GM12878 (cell line): ENCODE measurements at regions not wholly inside any gene's neighbourhood (a gene's known extent, or its start where the extent isn't known, plus 50 kb on each side); places are given as distances from the start of the nearest gene placed in this dataset.
"Not testable (repeated sequence)": the region's sequence is repeated elsewhere in the genome, so short reads cannot be mapped to it uniquely, and the experiment has no call there.

Experiments
- ATAC-seq: fragments of 200-7000 bp; cut with Tn5 transposase; 3 replicates; pipeline ENCODE4 v1.9.1; 2020; ENCODE audit warnings: mild to moderate bottlenecking, moderate library complexity
- BruUV-seq: library from RNA; stranded (reverse); fragments of 400-500 nt; replicated peaks from 2 replicates; lab custom pipeline; 2021; lab: Mats Ljungman, UMichigan
- CTCF ChIA-PET: fragments of 300-600 bp; sonication (Branson Sonifier 250); formaldehyde crosslinking; extraction: SDS; loops from one replicate; lab custom pipeline; 2021; ENCODE audit warnings: inconsistent platforms; lab: Yijun Ruan, JAX
- POLR2A ChIA-PET: fragments of 350-600 bp; formaldehyde crosslinking; extraction: SDS; loops from one replicate; lab custom pipeline; 2021; ENCODE audit warnings: inconsistent platforms; lab: Charles Lee
- RAD21 ChIA-PET: fragments of 300-600 bp; sonication (Branson Sonifier 250); formaldehyde crosslinking; loops from one replicate; lab custom pipeline; 2023; ENCODE audit warnings: antibody characterized with exemption; ENCODE audit not compliant: unreplicated experiment; lab: Charles Lee
- SMC1A ChIA-PET: fragments of 300-600 bp; sonication (Branson Sonifier 250); formaldehyde crosslinking; loops from one replicate; lab custom pipeline; 2023; ENCODE audit not compliant: unreplicated experiment, uncharacterized antibody; lab: Charles Lee
- DNase-seq: peaks from one replicate; pipeline ENCODE4 v3.0.0-alpha.2; 2011; ENCODE audit warnings: low read depth, low spot score
- FAIRE-seq: peaks from 3 replicates; lab custom pipeline; 2011; peaks lifted over from hg19 to GRCh38; lab: Jason Lieb, UNC
- H2AFZ ChIP-seq: 2 replicates; pipeline ENCODE4 v1.6.0; 2011; ENCODE audit warnings: low read depth, low read length, control low read depth; ENCODE audit not compliant: control insufficient read depth
- H3K27ac ChIP-seq: 2 replicates; pipeline ENCODE4 v1.5.1; 2011; ENCODE audit warnings: control low read depth; ENCODE audit not compliant: control insufficient read depth, insufficient read depth
- H3K27me3 ChIP-seq, 2 experiments: replicated peaks in 1 of 2; 2 replicates each; pipeline versions ENCODE4 v1.6.0 to v1.6.1; 2011; ENCODE audit warnings: low read length in 1 of 2; ENCODE audit not compliant: control insufficient read depth in 2 of 2, insufficient read depth in 2 of 2
- H3K36me3 ChIP-seq, 2 experiments: 2 replicates each; pipeline ENCODE4 v1.5.1; 2011; ENCODE audit warnings: low read length in 1 of 2; ENCODE audit not compliant: control insufficient read depth in 2 of 2, insufficient read depth in 2 of 2
- H3K4me1 ChIP-seq: 2 replicates; pipeline ENCODE4 v1.6.1; 2011; ENCODE audit warnings: mild to moderate bottlenecking, low read length, moderate library complexity, mixed read lengths; ENCODE audit not compliant: control insufficient read depth, insufficient read depth
- H3K4me2 ChIP-seq: 2 replicates; pipeline ENCODE4 v1.6.0; 2011; ENCODE audit warnings: control low read depth; ENCODE audit not compliant: control insufficient read depth, insufficient read depth
- H3K4me3 ChIP-seq: fragments of 200-600 bp; sonication (generic); 2 replicates; pipeline ENCODE4 v1.5.1; 2016
- H3K79me2 ChIP-seq: 2 replicates; pipeline ENCODE4 v1.6.0; 2011; ENCODE audit warnings: low read length; ENCODE audit not compliant: control insufficient read depth, insufficient read depth
- H3K9ac ChIP-seq: 2 replicates; pipeline ENCODE4 v1.8.0; 2011; ENCODE audit warnings: low read length, control low read depth, mixed read lengths; ENCODE audit not compliant: control insufficient read depth, insufficient read depth
- H3K9me3 ChIP-seq: replicated peaks from 3 replicates; pipeline ENCODE4 v1.5.1; 2011; ENCODE audit warnings: mild to moderate bottlenecking, low read length; ENCODE audit not compliant: control insufficient read depth, insufficient read depth
- H4K20me1 ChIP-seq: 2 replicates; pipeline ENCODE4 v1.6.0; 2011; ENCODE audit not compliant: control insufficient read depth, insufficient read depth
- CHD2 ChIP-seq: IDR thresholded peaks from 2 replicates; pipeline ENCODE4 v1.6.1; 2011; ENCODE audit warnings: low read depth, low read length, improper control_type of control experiment, borderline replicate concordance
- EGR1 ChIP-seq, 2 experiments: IDR thresholded peaks; 1 replicate in 1 of 2; 2 replicates in 1 of 2; pipeline ENCODE4 v1.6.1; 2011 to 2012; ENCODE audit warnings: low read depth in 2 of 2, low read length in 2 of 2, borderline replicate concordance in 1 of 2, mild to moderate bottlenecking in 1 of 2, moderate library complexity in 1 of 2
- MTA2 ChIP-seq: fragments of 450-650 bp; IDR thresholded peaks from 2 replicates; pipeline ENCODE4 v1.6.1; 2016; ENCODE audit warnings: low read depth, mild to moderate bottlenecking, moderate library complexity
- MXI1 ChIP-seq: fragments of 150-350 bp; IDR thresholded peaks from 2 replicates; pipeline ENCODE4 v1.6.1; 2011; ENCODE audit warnings: low read depth, mild to moderate bottlenecking, inconsistent platforms, low read length, improper control_type of control experiment
- NFXL1 ChIP-seq: fragments of 450-650 bp; IDR thresholded peaks from 2 replicates; pipeline ENCODE4 v1.6.1; 2017; ENCODE audit warnings: antibody characterized with exemption, mild to moderate bottlenecking, borderline replicate concordance
- NRF1 ChIP-seq: conservative IDR thresholded peaks from 2 replicates; pipeline ENCODE4 v1.6.1; 2011; ENCODE audit warnings: mild to moderate bottlenecking, low read depth, low read length, improper control_type of control experiment
- RB1 ChIP-seq: fragments of 450-650 bp; formaldehyde crosslinking; IDR thresholded peaks from 2 replicates; pipeline ENCODE4 v1.6.1; 2017; ENCODE audit warnings: mild to moderate bottlenecking, borderline replicate concordance
- RBBP5 ChIP-seq: fragments of 200-600 bp; sonication (generic); conservative IDR thresholded peaks from 2 replicates; pipeline ENCODE4 v1.6.1; 2016
- RCOR1 ChIP-seq: conservative IDR thresholded peaks from 2 replicates; pipeline ENCODE4 v1.6.1; 2012; ENCODE audit warnings: low read depth, low read length, improper control_type of control experiment
- SREBF2 ChIP-seq: IDR thresholded peaks from 2 replicates; pipeline ENCODE4 v1.6.1; 2012; ENCODE audit warnings: mild to moderate bottlenecking, low read length
- TAF1 ChIP-seq: IDR thresholded peaks from 2 replicates; pipeline ENCODE4 v1.6.1; 2011; ENCODE audit warnings: mild to moderate bottlenecking, low read depth, low read length, borderline replicate concordance
- TARDBP ChIP-seq: IDR thresholded peaks from 2 replicates; pipeline ENCODE4 v1.6.1; 2016; ENCODE audit warnings: borderline replicate concordance
- WRNIP1 ChIP-seq: IDR thresholded peaks from 2 replicates; pipeline ENCODE4 v1.6.1; 2011; ENCODE audit warnings: low read depth, low read length, improper control_type of control experiment, borderline replicate concordance
- WGBS: methylation state at CpG from one replicate; pipeline ENCODE4 v1.1.6; 2016; ENCODE audit warnings: low lambda C conversion rate; ENCODE audit not compliant: insufficient replicate concordance, insufficient coverage; ENCODE audit errors: missing lambda C conversion rate; 5-methylcytosine and 5-hydroxymethylcytosine counted together
- in situ Hi-C: fragments of 300-500 bp; cut with MboI; formaldehyde crosslinking; loops from 9 replicates; pipeline ENCODE4 v1.14.3; 2018; ENCODE audit warnings: mixed read lengths
- intact Hi-C: fragments of 100-400 bp; cut with micrococcal nuclease; formaldehyde crosslinking; loops from one replicate; pipeline ENCODE4 v1.14.2; 2022; ENCODE audit not compliant: unreplicated experiment
- TF ChIP-seq, protein P1 (sequence below): IDR thresholded peaks from 2 replicates; pipeline ENCODE4 v1.6.1; 2012; ENCODE audit warnings: low read depth, low read length, improper control_type of control experiment
- TF ChIP-seq, protein P2 (sequence below): IDR thresholded peaks from 2 replicates; pipeline ENCODE4 v1.6.1; 2012; ENCODE audit warnings: low read depth, low read length, improper control_type of control experiment

DNA sequence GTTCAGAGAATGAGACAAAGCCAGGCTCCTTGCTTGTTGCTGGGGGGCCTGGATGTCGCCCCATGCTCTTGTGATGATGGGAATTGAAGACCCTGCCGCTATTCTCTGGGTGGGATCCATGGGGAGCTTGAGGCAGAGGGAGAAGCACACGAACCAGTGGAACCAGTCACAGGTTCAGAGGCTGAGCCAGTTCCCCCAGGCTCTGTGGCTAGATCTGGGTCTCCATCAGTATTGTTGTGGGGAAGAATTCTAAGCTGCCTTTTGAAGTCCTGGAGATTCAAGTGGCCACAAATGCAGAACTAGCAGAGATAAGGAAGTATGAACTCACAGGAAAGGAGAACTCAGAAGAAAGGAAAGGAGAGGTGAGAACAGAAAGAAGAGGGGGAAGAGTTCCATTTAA lies 219.4 kb downstream of the MSX2 start:
- ChIA-PET POLR2A (no interaction called here), CTCF (no interaction called here), SMC1A (no interaction called here), RAD21 (no interaction called here)
- no peak overlapping the region for H3K9ac ChIP-seq
- H3K4me3 ChIP-seq = no peak overlapping the region
- no peaks in the 10 kb centered on the region for H3K9me3 ChIP-seq
- H3K36me3 ChIP-seq = no peaks in the 10 kb centered on the region
- BruUV-seq = no TSS peak
- in situ Hi-C loops (loop anchor here (25.0 kb wide), 1 partner anchor 531 kb away; no protein-coding TSS in a partner anchor), intact Hi-C loops (no loop called here)
- DNase-seq = no peak
- no peak overlapping the region for H2AFZ ChIP-seq
- WGBS = 30% methylated on average over 3 of the region's 3 CpGs
- TF ChIP-seq SREBF2 = no peak
- TF ChIP-seq TAF1 = no peak
- TF ChIP-seq RCOR1 = no peak
- no peak for TF ChIP-seq NFXL1
- TF ChIP-seq CHD2 = no peak
- no peak for TF ChIP-seq NRF1
- TF ChIP-seq, protein P1, sequence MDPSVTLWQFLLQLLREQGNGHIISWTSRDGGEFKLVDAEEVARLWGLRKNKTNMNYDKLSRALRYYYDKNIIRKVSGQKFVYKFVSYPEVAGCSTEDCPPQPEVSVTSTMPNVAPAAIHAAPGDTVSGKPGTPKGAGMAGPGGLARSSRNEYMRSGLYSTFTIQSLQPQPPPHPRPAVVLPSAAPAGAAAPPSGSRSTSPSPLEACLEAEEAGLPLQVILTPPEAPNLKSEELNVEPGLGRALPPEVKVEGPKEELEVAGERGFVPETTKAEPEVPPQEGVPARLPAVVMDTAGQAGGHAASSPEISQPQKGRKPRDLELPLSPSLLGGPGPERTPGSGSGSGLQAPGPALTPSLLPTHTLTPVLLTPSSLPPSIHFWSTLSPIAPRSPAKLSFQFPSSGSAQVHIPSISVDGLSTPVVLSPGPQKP = no peak
- no peak for TF ChIP-seq EGR1 (IDR thresholded peaks at IDR 0.05; ENCODE audit: borderline replicate concordance in 1 of 2, low read depth in 2 of 2, low read length in 2 of 2)
- TF ChIP-seq RBBP5 = no peak
- TF ChIP-seq TARDBP = no peak
- no peak for TF ChIP-seq RB1
- no peak for TF ChIP-seq WRNIP1
- TF ChIP-seq, protein P2, sequence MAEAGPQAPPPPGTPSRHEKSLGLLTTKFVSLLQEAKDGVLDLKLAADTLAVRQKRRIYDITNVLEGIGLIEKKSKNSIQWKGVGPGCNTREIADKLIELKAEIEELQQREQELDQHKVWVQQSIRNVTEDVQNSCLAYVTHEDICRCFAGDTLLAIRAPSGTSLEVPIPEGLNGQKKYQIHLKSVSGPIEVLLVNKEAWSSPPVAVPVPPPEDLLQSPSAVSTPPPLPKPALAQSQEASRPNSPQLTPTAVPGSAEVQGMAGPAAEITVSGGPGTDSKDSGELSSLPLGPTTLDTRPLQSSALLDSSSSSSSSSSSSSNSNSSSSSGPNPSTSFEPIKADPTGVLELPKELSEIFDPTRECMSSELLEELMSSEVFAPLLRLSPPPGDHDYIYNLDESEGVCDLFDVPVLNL = no peak
- TF ChIP-seq MTA2 = no peak
- no peak for TF ChIP-seq MXI1
- no peak overlapping the region for H3K27ac ChIP-seq
- H4K20me1 ChIP-seq = no peaks in the 10 kb centered on the region
- FAIRE-seq = no peak
- H3K4me2 ChIP-seq = no peak overlapping the region
- H3K4me1 ChIP-seq = no peaks in the 10 kb centered on the region
- H3K27me3 ChIP-seq = no peaks in the 10 kb centered on the region
- ATAC-seq = no peak
- H3K79me2 ChIP-seq = no peaks in the 10 kb centered on the region

DNA sequence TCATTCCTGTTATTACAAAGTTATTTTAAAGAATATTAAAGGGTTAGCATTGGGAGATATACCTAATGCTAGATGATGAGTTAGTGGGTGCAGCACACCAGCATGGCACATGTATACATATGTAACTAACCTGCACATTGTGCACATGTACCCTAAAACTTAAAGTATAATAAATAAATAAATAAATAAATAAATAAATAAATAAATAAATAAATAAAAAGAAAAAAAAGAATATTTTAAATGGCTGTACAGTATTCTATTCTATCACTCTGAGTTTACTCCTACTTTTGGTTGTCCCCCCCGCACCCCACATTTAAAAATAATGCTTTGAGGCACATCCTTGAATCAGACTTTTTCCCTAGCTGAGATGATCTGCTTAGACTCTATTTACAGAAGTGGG lies 218.6 kb downstream of the MSX2 start:
- H3K36me3 ChIP-seq, CTCF ChIA-PET, H3K9ac ChIP-seq, POLR2A ChIA-PET, BruUV-seq, H2AFZ ChIP-seq, SMC1A ChIA-PET, H3K4me1 ChIP-seq, H4K20me1 ChIP-seq, DNase-seq, H3K9me3 ChIP-seq, H3K27me3 ChIP-seq, H3K79me2 ChIP-seq, RAD21 ChIA-PET, H3K4me2 ChIP-seq, H3K27ac ChIP-seq, FAIRE-seq, ATAC-seq, intact Hi-C loops, H3K4me3 ChIP-seq: not testable (repeated sequence)
- WGBS = 55% methylated on average over 1 of the region's 1 CpG
- in situ Hi-C loops = loop anchor here (25.0 kb wide), 1 partner anchor 531 kb away; no protein-coding TSS in a partner anchor
